Gastrocnemius medialis (tissue), 4 donors: ENCODE measurements at regions not wholly inside any gene's neighbourhood (a gene's known extent, or its start where the extent isn't known, plus 50 kb on each side); places are given as distances from the start of the nearest gene placed in this dataset.

Experiments used
- CTCF ChIP-seq, 5 experiments: fragments of 450-650 bp in 3 of 5; fragments of 200-600 bp in 2 of 5; sonication (generic) in 2 of 5; IDR thresholded peaks in 4 of 5; conservative IDR thresholded peaks in 1 of 5; 1 replicate in 4 of 5; 2 replicates in 1 of 5; pipeline ENCODE4 v1.5.1; 2016 to 2019; ENCODE audit warnings: antibody characterized with exemption in 5 of 5, mild to moderate bottlenecking in 3 of 5, moderate library complexity in 3 of 5
- POLR2A ChIP-seq, 2 donors: fragments of 450-650 bp; IDR thresholded peaks; one replicate each; pipeline ENCODE4 v1.6.1; 2017; ENCODE audit warnings: antibody characterized with exemption in 2 of 2, mild to moderate bottlenecking in 2 of 2, moderate library complexity in 2 of 2

DNA sequence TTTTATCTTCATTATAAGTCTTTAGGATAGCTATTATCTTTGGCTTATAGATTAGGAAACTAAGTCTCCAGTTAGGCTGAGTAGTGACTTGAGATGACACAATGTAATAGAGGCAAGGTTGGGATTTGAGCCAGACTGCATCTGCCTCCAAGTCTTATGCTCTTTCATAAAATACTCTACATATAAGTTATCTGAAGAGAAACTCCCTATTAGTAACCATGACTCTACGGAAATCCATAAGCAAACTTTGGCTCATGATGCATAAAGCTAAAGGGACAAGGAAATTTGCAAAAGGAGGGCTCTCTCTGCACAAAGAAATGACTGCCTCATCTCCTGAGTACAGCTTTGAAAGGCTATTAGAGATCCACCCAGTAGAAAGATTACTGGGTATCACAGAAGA lies 77.6 kb upstream of the FRMD4B start:
- TF ChIP-seq POLR2A (IDR thresholded peaks at IDR 0.05) (no peak), CTCF (IDR thresholded peaks at IDR 0.05 in 4 of 5, conservative IDR thresholded peaks at IDR 0.05 in 1 of 5) (no peak)
